Astrocyte (in vitro differentiated cells and primary cell): ENCODE measurements at regions not wholly inside any gene's neighbourhood (a gene's known extent, or its start where the extent isn't known, plus 50 kb on each side); places are given as distances from the start of the nearest gene placed in this dataset.

Experiments used
- EZH2 ChIP-seq: IDR thresholded peaks from 2 replicates; pipeline ENCODE4 v1.6.1; 2012; ENCODE audit warnings: mild to moderate bottlenecking, low read length, inconsistent platforms; ENCODE audit not compliant: insufficient read depth
- TF ChIP-seq, protein P1 (sequence below): IDR thresholded peaks from 2 replicates; pipeline ENCODE4 v1.5.1; 2011; ENCODE audit warnings: low read depth, mild to moderate bottlenecking, inconsistent platforms, low read length, moderate library complexity; ENCODE audit not compliant: insufficient read depth

DNA sequence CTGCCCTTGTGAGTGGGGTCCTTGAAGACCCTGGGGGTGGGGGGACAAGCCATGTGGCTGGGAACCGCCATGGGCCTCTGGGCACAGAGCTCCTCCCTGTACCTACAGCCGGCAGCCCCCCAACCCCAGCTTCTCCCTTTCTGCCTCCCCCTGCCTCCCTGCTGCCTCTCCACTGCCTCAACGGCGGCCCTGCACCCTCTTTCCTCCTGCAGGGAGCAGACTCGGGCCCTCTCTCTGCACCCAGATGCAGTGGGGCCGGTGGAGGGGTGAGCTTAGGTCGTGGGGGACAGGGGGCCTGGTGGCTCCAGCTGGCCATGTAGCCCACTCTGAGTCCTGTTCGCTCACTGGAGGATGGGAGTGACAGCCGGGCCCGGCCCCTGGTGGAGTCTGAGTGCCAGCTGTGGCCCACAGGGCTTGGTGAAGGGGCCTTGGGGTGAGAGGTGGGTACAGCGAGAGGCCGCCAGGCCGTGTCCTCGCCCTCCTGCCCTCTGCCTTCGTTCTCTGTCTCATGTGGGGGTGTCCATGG is 139.3 kb upstream of the COL5A1 start:
- TF ChIP-seq, protein P1, sequence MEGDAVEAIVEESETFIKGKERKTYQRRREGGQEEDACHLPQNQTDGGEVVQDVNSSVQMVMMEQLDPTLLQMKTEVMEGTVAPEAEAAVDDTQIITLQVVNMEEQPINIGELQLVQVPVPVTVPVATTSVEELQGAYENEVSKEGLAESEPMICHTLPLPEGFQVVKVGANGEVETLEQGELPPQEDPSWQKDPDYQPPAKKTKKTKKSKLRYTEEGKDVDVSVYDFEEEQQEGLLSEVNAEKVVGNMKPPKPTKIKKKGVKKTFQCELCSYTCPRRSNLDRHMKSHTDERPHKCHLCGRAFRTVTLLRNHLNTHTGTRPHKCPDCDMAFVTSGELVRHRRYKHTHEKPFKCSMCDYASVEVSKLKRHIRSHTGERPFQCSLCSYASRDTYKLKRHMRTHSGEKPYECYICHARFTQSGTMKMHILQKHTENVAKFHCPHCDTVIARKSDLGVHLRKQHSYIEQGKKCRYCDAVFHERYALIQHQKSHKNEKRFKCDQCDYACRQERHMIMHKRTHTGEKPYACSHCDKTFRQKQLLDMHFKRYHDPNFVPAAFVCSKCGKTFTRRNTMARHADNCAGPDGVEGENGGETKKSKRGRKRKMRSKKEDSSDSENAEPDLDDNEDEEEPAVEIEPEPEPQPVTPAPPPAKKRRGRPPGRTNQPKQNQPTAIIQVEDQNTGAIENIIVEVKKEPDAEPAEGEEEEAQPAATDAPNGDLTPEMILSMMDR, result no peak
- no peak for TF ChIP-seq EZH2
